GM23338 (cell line): ENCODE measurements at regions not wholly inside any gene's neighbourhood (a gene's known extent, or its start where the extent isn't known, plus 50 kb on each side); places are given as distances from the start of the nearest gene placed in this dataset.

Experiments used
- ATAC-seq: fragments of 200-7000 bp; cut with Tn5 transposase; 3 replicates; pipeline ENCODE4 v1.9.1; 2020
- DNase-seq: peaks from one replicate; pipeline ENCODE4 v3.0.0-alpha.2; 2015; ENCODE audit warnings: low spot score
- H2AFZ ChIP-seq: fragments of 200-600 bp; sonication (generic); 2 replicates; pipeline ENCODE4 v1.8.0; 2016; ENCODE audit warnings: antibody characterized with exemption, mild to moderate bottlenecking, moderate library complexity
- H3F3A ChIP-seq: fragments of 200-600 bp; sonication (generic); replicated peaks from 2 replicates; pipeline ENCODE4 v1.8.0; 2017; ENCODE audit warnings: antibody characterized with exemption, mixed run types, low read depth
- H3K27ac ChIP-seq: fragments of 200-600 bp; sonication (generic); 2 replicates; pipeline ENCODE4 v1.6.1; 2016; ENCODE audit warnings: low read depth
- H3K27me3 ChIP-seq: fragments of 200-600 bp; sonication (generic); 2 replicates; pipeline ENCODE4 v1.8.0; 2016; ENCODE audit warnings: mild to moderate bottlenecking, mixed run types, moderate library complexity; ENCODE audit not compliant: insufficient read depth
- H3K36me3 ChIP-seq: fragments of 200-600 bp; sonication (generic); 2 replicates; pipeline ENCODE4 v1.8.0; 2016; ENCODE audit warnings: mild to moderate bottlenecking; ENCODE audit not compliant: insufficient read depth
- H3K4me1 ChIP-seq: fragments of 200-600 bp; sonication (generic); 2 replicates; pipeline ENCODE4 v1.8.0; 2016; ENCODE audit warnings: mild to moderate bottlenecking, moderate library complexity; ENCODE audit not compliant: insufficient read depth
- H3K4me2 ChIP-seq: fragments of 200-600 bp; sonication (generic); 2 replicates; pipeline ENCODE4 v1.7.1; 2017; ENCODE audit warnings: mixed run types
- H3K4me3 ChIP-seq: fragments of 200-600 bp; sonication (generic); 2 replicates; pipeline ENCODE4 v1.6.1; 2016; ENCODE audit warnings: mixed run types
- H3K79me2 ChIP-seq: fragments of 200-600 bp; sonication (generic); replicated peaks from 2 replicates; pipeline ENCODE4 v1.8.0; 2017; ENCODE audit warnings: mild to moderate bottlenecking; ENCODE audit not compliant: insufficient read depth
- H3K9me2 ChIP-seq: fragments of 200-600 bp; sonication (generic); 2 replicates; pipeline ENCODE4 v1.8.0; 2017; ENCODE audit not compliant: insufficient read depth
- H4K20me1 ChIP-seq: fragments of 200-600 bp; sonication (generic); replicated peaks from 2 replicates; pipeline ENCODE4 v1.8.0; 2017; ENCODE audit warnings: mild to moderate bottlenecking; ENCODE audit not compliant: insufficient read depth
- H3K27ac Mint-ChIP-seq: 2 replicates; pipeline ENCODE4 v1.8.0; 2020; ENCODE audit warnings: inconsistent platforms, mild to moderate bottlenecking, moderate library complexity, mixed read lengths
- H3K27me3 Mint-ChIP-seq: 3 replicates; pipeline ENCODE4 v1.8.0; 2022; ENCODE audit warnings: low read depth, mild to moderate bottlenecking, moderate library complexity, mixed read lengths, inconsistent platforms; ENCODE audit not compliant: insufficient read depth, poor library complexity
- H3K36me3 Mint-ChIP-seq: 3 replicates; pipeline ENCODE4 v1.8.0; 2021; ENCODE audit warnings: low read depth, mild to moderate bottlenecking, inconsistent platforms, moderate library complexity, mixed read lengths
- H3K4me1 Mint-ChIP-seq: 3 replicates; pipeline ENCODE4 v1.8.0; 2020; ENCODE audit warnings: mild to moderate bottlenecking, inconsistent platforms, mixed read lengths
- H3K4me3 Mint-ChIP-seq: 3 replicates; pipeline ENCODE4 v1.8.0; 2021; ENCODE audit warnings: moderate library complexity, mild to moderate bottlenecking, inconsistent platforms, mixed read lengths
- H3K9me3 Mint-ChIP-seq: 3 replicates; pipeline ENCODE4 v1.8.0; 2020; ENCODE audit warnings: moderate library complexity, mild to moderate bottlenecking, inconsistent platforms, mixed read lengths
- TF ChIP-seq, protein P1 (sequence below), 2 experiments: fragments of 200-600 bp in 1 of 2; sonication (generic) in 1 of 2; conservative IDR thresholded peaks; 2 replicates each; pipeline versions ENCODE4 v1.5.1 to v1.6.1; 2016 to 2017; ENCODE audit warnings: antibody characterized with exemption in 2 of 2, low read depth in 2 of 2, mild to moderate bottlenecking in 2 of 2, moderate library complexity in 1 of 2
- TF ChIP-seq, protein P2 (sequence below): fragments of 250-450 bp; sonication (Bioruptor Pico); IDR thresholded peaks from 2 replicates; pipeline ENCODE4 v1.5.0; 2020; ENCODE audit warnings: mild to moderate bottlenecking, moderate library complexity

DNA sequence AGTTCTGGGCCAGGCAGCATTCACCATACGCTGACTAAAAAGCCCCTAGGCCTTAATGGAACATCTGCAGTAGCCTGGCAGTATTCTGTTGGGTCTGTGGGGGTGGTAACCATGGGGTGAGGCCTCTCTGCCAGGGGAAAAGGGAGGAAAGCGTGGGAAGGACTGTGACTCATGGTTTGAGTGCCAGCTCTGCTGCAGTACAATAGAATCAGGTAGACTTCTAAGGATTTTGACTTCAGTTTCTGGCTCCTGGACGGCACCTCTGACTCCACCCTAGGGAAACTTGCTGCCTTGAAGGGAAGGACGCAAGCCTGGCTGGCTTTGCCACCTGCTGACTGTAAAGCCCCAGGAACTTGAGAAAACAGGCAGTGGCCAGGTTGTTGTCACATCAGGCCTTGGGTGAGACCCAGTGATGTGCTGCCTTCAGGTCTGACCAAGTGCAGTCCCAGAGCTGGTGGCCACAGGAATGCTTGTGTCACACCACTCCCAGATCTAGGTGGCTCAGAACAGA, 148.6 kb downstream of the SUCNR1 start:
- no peak overlapping the region for H3K4me3 Mint-ChIP-seq
- no peak overlapping the region for H2AFZ ChIP-seq

More for the DNA sequence above, 148.6 kb downstream of the SUCNR1 start:
- no peaks in the 10 kb centered on the region for H3K27me3 ChIP-seq
- H3K9me2 ChIP-seq = no peaks in the 10 kb centered on the region; the same call in 1 of the 2 replicates
- H3K36me3 ChIP-seq = no peaks in the 10 kb centered on the region
- H3K79me2 ChIP-seq = no peaks in the 10 kb centered on the region
- no peak overlapping the region; the same call in 1 of the 2 replicates for H3K27ac Mint-ChIP-seq
- no peaks in the 10 kb centered on the region for H4K20me1 ChIP-seq
- H3K27ac ChIP-seq = no peak overlapping the region
- DNase-seq (no peak), ATAC-seq (no peak)
- TF ChIP-seq, protein P1, sequence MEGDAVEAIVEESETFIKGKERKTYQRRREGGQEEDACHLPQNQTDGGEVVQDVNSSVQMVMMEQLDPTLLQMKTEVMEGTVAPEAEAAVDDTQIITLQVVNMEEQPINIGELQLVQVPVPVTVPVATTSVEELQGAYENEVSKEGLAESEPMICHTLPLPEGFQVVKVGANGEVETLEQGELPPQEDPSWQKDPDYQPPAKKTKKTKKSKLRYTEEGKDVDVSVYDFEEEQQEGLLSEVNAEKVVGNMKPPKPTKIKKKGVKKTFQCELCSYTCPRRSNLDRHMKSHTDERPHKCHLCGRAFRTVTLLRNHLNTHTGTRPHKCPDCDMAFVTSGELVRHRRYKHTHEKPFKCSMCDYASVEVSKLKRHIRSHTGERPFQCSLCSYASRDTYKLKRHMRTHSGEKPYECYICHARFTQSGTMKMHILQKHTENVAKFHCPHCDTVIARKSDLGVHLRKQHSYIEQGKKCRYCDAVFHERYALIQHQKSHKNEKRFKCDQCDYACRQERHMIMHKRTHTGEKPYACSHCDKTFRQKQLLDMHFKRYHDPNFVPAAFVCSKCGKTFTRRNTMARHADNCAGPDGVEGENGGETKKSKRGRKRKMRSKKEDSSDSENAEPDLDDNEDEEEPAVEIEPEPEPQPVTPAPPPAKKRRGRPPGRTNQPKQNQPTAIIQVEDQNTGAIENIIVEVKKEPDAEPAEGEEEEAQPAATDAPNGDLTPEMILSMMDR (conservative IDR thresholded peaks at IDR 0.05; ENCODE audit: low read depth in 2 of 2) = no peak
- TF ChIP-seq, protein P2, sequence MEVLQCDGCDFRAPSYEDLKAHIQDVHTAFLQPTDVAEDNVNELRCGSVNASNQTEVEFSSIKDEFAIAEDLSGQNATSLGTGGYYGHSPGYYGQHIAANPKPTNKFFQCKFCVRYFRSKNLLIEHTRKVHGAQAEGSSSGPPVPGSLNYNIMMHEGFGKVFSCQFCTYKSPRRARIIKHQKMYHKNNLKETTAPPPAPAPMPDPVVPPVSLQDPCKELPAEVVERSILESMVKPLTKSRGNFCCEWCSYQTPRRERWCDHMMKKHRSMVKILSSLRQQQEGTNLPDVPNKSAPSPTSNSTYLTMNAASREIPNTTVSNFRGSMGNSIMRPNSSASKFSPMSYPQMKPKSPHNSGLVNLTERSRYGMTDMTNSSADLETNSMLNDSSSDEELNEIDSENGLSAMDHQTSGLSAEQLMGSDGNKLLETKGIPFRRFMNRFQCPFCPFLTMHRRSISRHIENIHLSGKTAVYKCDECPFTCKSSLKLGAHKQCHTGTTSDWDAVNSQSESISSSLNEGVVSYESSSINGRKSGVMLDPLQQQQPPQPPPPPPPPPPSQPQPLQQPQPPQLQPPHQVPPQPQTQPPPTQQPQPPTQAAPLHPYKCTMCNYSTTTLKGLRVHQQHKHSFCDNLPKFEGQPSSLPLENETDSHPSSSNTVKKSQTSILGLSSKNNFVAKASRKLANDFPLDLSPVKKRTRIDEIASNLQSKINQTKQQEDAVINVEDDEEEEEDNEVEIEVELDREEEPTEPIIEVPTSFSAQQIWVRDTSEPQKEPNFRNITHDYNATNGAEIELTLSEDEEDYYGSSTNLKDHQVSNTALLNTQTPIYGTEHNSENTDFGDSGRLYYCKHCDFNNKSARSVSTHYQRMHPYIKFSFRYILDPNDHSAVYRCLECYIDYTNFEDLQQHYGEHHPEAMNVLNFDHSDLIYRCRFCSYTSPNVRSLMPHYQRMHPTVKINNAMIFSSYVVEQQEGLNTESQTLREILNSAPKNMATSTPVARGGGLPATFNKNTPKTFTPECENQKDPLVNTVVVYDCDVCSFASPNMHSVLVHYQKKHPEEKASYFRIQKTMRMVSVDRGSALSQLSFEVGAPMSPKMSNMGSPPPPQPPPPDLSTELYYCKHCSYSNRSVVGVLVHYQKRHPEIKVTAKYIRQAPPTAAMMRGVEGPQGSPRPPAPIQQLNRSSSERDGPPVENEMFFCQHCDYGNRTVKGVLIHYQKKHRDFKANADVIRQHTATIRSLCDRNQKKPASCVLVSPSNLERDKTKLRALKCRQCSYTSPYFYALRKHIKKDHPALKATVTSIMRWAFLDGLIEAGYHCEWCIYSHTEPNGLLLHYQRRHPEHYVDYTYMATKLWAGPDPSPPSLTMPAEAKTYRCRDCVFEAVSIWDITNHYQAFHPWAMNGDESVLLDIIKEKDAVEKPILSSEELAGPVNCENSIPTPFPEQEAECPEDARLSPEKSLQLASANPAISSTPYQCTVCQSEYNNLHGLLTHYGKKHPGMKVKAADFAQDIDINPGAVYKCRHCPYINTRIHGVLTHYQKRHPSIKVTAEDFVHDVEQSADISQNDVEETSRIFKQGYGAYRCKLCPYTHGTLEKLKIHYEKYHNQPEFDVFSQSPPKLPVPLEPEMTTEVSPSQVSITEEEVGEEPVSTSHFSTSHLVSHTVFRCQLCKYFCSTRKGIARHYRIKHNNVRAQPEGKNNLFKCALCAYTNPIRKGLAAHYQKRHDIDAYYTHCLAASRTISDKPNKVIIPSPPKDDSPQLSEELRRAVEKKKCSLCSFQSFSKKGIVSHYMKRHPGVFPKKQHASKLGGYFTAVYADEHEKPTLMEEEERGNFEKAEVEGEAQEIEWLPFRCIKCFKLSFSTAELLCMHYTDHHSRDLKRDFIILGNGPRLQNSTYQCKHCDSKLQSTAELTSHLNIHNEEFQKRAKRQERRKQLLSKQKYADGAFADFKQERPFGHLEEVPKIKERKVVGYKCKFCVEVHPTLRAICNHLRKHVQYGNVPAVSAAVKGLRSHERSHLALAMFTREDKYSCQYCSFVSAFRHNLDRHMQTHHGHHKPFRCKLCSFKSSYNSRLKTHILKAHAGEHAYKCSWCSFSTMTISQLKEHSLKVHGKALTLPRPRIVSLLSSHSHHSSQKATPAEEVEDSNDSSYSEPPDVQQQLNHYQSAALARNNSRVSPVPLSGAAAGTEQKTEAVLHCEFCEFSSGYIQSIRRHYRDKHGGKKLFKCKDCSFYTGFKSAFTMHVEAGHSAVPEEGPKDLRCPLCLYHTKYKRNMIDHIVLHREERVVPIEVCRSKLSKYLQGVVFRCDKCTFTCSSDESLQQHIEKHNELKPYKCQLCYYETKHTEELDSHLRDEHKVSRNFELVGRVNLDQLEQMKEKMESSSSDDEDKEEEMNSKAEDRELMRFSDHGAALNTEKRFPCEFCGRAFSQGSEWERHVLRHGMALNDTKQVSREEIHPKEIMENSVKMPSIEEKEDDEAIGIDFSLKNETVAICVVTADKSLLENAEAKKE (CRISPR knock-in tag) = no peak
- H3K4me2 ChIP-seq = no peak overlapping the region
- peaks cover 16% of the 10 kb centered on the region for H3K4me1 Mint-ChIP-seq
- peaks cover 4% of the 10 kb centered on the region; the same call in 1 of the 3 replicates for H3K36me3 Mint-ChIP-seq
- no peaks in the 10 kb centered on the region for H3K27me3 Mint-ChIP-seq
- H3K9me3 Mint-ChIP-seq = no peaks in the 10 kb centered on the region; the same call in 1 of the 3 replicates
- H3K4me1 ChIP-seq = peaks cover 13% of the 10 kb centered on the region; the same call in 1 of the 2 replicates
- no peak overlapping the region for H3K4me3 ChIP-seq
- H3F3A ChIP-seq = no peaks in the 10 kb centered on the region
